ENCODE measurements at regions not wholly inside any gene's neighbourhood (a gene's known extent, or its start where the extent isn't known, plus 50 kb on each side); places are given as distances from the start of the nearest gene placed in this dataset.

GRCh38 chr1:60916906-60917305 lies 165.5 kb upstream of the NFIA start:
- TF ChIP-seq CTCF (IDR thresholded peaks at IDR 0.05) (no peak), ZFX (IDR thresholded peaks at IDR 0.05; ENCODE audit: borderline replicate concordance) (no peak)
